HL-60 (cell line): ENCODE measurements at regions not wholly inside any gene's neighbourhood (a gene's known extent, or its start where the extent isn't known, plus 50 kb on each side); places are given as distances from the start of the nearest gene placed in this dataset.

Source experiments
- CTCF ChIP-seq: IDR thresholded peaks from one replicate; pipeline ENCODE4 v1.5.1; 2011; ENCODE audit warnings: low read length, control low read depth, inconsistent platforms; ENCODE audit not compliant: insufficient read depth
- POLR2AphosphoS5 ChIP-seq: IDR thresholded peaks from 2 replicates; pipeline ENCODE4 v1.6.1; 2012; ENCODE audit warnings: low read depth
- REST ChIP-seq: IDR thresholded peaks from 2 replicates; pipeline ENCODE4 v1.6.1; 2012; ENCODE audit warnings: low read depth; ENCODE audit not compliant: insufficient replicate concordance

- no peak for TF ChIP-seq REST
- TF ChIP-seq CTCF = no peak
- TF ChIP-seq POLR2AphosphoS5 = no peak
These were observed 114.0 kb upstream of the HGF start for GRCh38 chr7:81883801-81884393.
